GM13977 (cell line): ENCODE measurements at regions not wholly inside any gene's neighbourhood (a gene's known extent, or its start where the extent isn't known, plus 50 kb on each side); places are given as distances from the start of the nearest gene placed in this dataset.

Experiments used
- DNase-seq: peaks from one replicate; pipeline ENCODE4 v3.0.0; 2012; ENCODE audit warnings: low spot score
- in situ Hi-C: fragments of 300-500 bp; cut with MboI; formaldehyde crosslinking; loops from one replicate; pipeline ENCODE4 v1.12.0; 2022; ENCODE audit warnings: low sequenced_read_pairs, low pct_unique_long_range_greater_than_20kb, mixed read lengths, inconsistent platforms; ENCODE audit not compliant: unreplicated experiment
- TF ChIP-seq, protein P1 (sequence below): IDR thresholded peaks from 2 replicates; pipeline ENCODE4 v1.5.1; 2012; ENCODE audit warnings: mild to moderate bottlenecking, control low read depth; ENCODE audit not compliant: insufficient read depth; ENCODE audit errors: extremely low read depth, missing control alignments

DNA sequence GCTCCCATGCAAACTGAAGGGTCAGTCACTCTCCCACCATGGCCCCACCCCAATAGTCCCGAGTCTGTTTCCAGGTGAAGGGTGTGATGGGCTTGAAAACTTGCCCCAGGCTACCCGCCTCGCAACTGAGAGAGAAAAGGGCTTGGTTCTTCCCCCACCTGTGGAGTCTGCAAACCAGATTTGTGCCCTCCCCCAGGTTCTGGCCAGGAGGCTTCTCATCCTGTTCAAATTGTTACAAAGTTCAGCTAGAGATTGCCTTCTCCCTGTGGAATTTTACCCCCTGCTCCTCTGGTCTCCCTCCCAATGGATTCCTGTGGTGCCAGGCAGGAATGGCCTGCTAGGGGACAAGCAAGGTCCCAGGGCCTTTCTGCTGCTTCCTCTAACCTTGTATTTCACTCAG is 93.1 kb upstream of the ACO1 start:
- DNase-seq: no peak
- in situ Hi-C loops: no loop called here
- TF ChIP-seq, protein P1, sequence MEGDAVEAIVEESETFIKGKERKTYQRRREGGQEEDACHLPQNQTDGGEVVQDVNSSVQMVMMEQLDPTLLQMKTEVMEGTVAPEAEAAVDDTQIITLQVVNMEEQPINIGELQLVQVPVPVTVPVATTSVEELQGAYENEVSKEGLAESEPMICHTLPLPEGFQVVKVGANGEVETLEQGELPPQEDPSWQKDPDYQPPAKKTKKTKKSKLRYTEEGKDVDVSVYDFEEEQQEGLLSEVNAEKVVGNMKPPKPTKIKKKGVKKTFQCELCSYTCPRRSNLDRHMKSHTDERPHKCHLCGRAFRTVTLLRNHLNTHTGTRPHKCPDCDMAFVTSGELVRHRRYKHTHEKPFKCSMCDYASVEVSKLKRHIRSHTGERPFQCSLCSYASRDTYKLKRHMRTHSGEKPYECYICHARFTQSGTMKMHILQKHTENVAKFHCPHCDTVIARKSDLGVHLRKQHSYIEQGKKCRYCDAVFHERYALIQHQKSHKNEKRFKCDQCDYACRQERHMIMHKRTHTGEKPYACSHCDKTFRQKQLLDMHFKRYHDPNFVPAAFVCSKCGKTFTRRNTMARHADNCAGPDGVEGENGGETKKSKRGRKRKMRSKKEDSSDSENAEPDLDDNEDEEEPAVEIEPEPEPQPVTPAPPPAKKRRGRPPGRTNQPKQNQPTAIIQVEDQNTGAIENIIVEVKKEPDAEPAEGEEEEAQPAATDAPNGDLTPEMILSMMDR: no peak

DNA sequence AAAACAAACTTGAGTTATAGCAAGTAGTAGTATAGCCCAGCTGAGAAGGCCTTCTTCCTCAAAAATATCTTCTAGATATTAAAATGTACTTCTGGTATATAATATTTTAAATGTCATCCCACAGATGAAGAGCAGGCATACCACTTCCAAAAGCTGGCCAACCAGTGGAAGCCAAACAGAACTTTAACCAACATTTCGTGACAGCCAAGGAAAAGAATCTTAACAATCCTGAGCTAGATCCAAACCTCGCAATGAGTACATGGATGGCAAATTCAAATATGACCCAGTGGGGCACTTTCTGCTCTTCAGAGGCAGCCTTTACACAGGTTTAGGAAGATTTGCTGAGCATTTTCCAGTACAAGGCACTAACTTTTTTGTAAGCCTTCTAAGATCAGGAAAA is 91.8 kb upstream of the ACO1 start:
- DNase-seq: no peak
- in situ Hi-C loops: no loop called here

DNA sequence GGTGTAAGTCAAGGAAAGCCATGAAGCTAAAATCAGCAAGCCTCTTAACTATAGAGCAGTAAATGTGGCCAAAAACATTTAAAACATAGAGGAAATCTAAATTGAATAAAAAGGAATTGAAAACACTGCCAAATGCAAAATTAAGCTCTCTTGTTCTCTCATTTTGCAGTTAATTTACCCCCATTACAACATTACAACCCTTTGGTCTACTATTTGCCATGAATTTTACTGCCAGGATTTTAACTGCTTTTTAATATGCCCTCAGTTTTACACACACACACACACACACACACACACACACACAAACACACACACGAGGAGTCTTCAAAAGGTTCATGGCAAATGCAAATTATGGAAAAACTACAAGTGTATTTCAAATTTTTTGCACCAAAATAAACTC is 91.4 kb upstream of the ACO1 start:
- TF ChIP-seq, protein P1: no peak
- in situ Hi-C loops: no loop called here
- no peak for DNase-seq

More for the DNA sequence above, 91.8 kb upstream of the ACO1 start:
- TF ChIP-seq, protein P1: no peak

DNA sequence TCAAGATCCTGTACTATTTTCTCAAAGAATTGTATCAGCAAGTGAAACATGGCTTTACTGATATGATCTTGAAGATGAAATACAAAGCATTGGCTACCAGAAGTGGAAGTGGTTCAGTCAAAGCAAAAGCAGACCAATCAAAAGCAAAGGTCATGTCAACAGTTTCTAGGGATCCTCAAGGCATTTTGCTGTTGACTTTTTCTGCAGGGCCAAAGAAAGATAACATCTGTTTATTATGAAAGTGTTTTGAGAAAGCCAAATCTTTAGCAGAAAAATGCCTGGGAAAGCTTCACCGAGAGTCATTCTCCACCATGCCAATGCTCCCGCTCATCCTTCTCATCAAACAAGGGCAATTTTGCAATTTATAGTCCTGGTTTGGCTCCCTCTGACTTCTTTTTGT is 90.3 kb upstream of the ACO1 start:
- in situ Hi-C loops: no loop called here
- TF ChIP-seq, protein P1: no peak
- no peak for DNase-seq

DNA sequence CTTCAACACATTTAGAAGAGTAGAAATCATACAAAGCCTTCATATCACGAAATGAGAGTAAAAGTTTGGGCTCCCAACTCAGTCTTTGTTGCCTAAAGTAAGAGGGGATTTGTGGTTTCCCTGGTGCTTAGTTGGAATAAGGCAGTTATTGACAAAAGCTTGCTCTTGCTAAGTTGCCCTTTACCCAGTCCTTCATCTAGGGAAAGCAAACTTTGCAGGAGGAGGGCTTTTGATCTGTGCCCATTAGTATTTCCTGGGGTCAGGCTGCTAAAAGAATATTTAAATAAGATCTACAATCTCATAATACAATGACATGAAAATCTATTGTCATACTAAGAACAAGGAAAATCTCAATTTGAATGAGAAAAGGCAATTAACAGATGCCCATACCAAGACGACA is 84.1 kb upstream of the ACO1 start:
- TF ChIP-seq, protein P1: no peak
- DNase-seq: no peak
- in situ Hi-C loops: no loop called here

DNA sequence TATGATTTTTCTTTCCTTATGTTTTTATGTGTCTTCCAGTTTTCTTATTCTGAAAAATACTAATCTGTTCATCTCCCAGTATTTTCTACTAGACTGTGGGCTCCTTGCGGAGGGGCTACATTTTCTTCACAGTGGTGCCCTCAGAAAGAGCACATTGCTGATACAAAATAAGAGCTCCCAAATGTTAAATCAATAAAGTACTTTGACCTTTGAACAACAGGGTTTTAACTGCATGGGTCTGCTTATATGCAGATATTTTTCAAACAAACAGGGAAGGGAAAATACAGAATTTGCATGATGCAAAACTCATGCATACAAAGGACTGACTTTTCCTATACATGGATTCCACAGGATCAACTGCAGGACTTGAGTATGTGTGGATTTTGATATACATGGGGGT is 79.9 kb upstream of the ACO1 start:
- in situ Hi-C loops: no loop called here
- DNase-seq: no peak
- TF ChIP-seq, protein P1: no peak

DNA sequence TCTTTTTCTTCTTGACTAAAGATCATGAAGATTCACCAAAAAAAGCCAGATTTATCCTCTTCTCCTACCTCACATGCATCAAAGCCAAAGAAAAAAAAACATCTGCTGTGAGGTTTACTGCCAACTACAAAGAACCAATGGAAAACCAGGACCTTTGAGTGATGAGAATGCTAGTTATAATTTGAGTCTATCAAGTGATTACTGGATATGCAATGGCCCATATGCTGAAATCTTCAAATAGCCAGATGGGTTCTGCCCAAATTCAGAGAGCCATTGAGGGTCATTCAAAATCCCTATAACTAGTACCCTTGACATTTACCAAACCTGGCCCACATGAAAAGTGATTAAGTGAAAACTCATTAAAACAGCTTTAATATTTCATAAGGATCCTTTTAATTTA is 78.4 kb upstream of the ACO1 start:
- DNase-seq: no peak
- in situ Hi-C loops: no loop called here
- TF ChIP-seq, protein P1: no peak
